ENCODE measurements at regions not wholly inside any gene's neighbourhood (a gene's known extent, or its start where the extent isn't known, plus 50 kb on each side); places are given as distances from the start of the nearest gene placed in this dataset.

- Mint-ChIP-seq H3K27me3 (ENCODE audit: insufficient read depth, unreplicated experiment) (no peaks in the 10 kb centered on the region), H3K27ac (ENCODE audit: low read depth, unreplicated experiment) (peak overlapping the region; percentile 42), H3K9me3 (ENCODE audit: unreplicated experiment) (no peaks in the 10 kb centered on the region), H3K36me3 (ENCODE audit: insufficient read depth, unreplicated experiment) (no peaks in the 10 kb centered on the region), H3K4me3 (ENCODE audit: unreplicated experiment) (no peak overlapping the region), H3K4me1 (ENCODE audit: insufficient read depth, unreplicated experiment) (peaks cover 28% of the 10 kb centered on the region)
- BruUV-seq (replicated peaks): no TSS peak
- CTCF ChIA-PET: no interaction called here
- POLR2A ChIA-PET: no interaction called here
- intact Hi-C loops (cut with micrococcal nuclease): no loop called here
- DNase-seq (ENCODE audit: unreplicated experiment): no peak
- TF ChIP-seq CTCF (IDR thresholded peaks at IDR 0.05; ENCODE audit: unreplicated experiment): no peak
Measured at GRCh38 chr11:105469931-105470330, 139.9 kb upstream of the GRIA4 start.

- Mint-ChIP-seq H3K4me1 (ENCODE audit: insufficient read depth, unreplicated experiment) (peaks cover 33% of the 10 kb centered on the region), H3K4me3 (ENCODE audit: unreplicated experiment) (peak overlapping the region; percentile 29), H3K9me3 (ENCODE audit: unreplicated experiment) (no peaks in the 10 kb centered on the region), H3K27ac (ENCODE audit: low read depth, unreplicated experiment) (peak overlapping the region; percentile 76), H3K36me3 (ENCODE audit: insufficient read depth, unreplicated experiment) (no peaks in the 10 kb centered on the region), H3K27me3 (ENCODE audit: insufficient read depth, unreplicated experiment) (no peaks in the 10 kb centered on the region)
- intact Hi-C loops (cut with micrococcal nuclease): no loop called here
- DNase-seq (ENCODE audit: unreplicated experiment): peak; percentile 60
- CTCF ChIA-PET: no interaction called here
- no TSS peak for BruUV-seq (replicated peaks)
- POLR2A ChIA-PET: interaction anchor here (1.4 to 2.0 kb wide), 3 partner anchors 9 to 504 kb away, joined by 3 to 4 read pairs (median 4); no protein-coding TSS in a partner anchor
- no peak for TF ChIP-seq CTCF (IDR thresholded peaks at IDR 0.05; ENCODE audit: unreplicated experiment)
Measured at GRCh38 chr11:105468154-105468553, 141.7 kb upstream of the GRIA4 start.

- H3K4me1 Mint-ChIP-seq (ENCODE audit: insufficient read depth, unreplicated experiment): peaks cover 33% of the 10 kb centered on the region
- TF ChIP-seq CTCF (IDR thresholded peaks at IDR 0.05; ENCODE audit: unreplicated experiment): no peak
- POLR2A ChIA-PET: interaction anchor here (0.6 to 2.0 kb wide), 7 partner anchors 11 to 503 kb away, joined by 3 to 4 read pairs (median 3); no protein-coding TSS in a partner anchor
- CTCF ChIA-PET: interaction anchor here (1.2 kb wide), 1 partner anchor 24 kb away, joined by 3 read pairs; no protein-coding TSS in a partner anchor
- peak; percentile 71 for DNase-seq (ENCODE audit: unreplicated experiment)
- intact Hi-C loops (cut with micrococcal nuclease): no loop called here
- H3K27ac Mint-ChIP-seq (ENCODE audit: low read depth, unreplicated experiment): peak overlapping the region; percentile 65
- H3K9me3 Mint-ChIP-seq (ENCODE audit: unreplicated experiment): no peaks in the 10 kb centered on the region
- peak overlapping the region; percentile 8 for H3K4me3 Mint-ChIP-seq (ENCODE audit: unreplicated experiment)
- no peaks in the 10 kb centered on the region for H3K27me3 Mint-ChIP-seq (ENCODE audit: insufficient read depth, unreplicated experiment)
- no TSS peak for BruUV-seq (replicated peaks)
- H3K36me3 Mint-ChIP-seq (ENCODE audit: insufficient read depth, unreplicated experiment): no peaks in the 10 kb centered on the region
Measured at GRCh38 chr11:105466582-105467228, 143.2 kb upstream of the GRIA4 start.

GRCh38 chr11:105458071-105458470 is 151.8 kb upstream of the GRIA4 start:
- Mint-ChIP-seq H3K36me3 (ENCODE audit: insufficient read depth, unreplicated experiment) (no peaks in the 10 kb centered on the region), H3K4me3 (ENCODE audit: unreplicated experiment) (no peak overlapping the region), H3K27me3 (ENCODE audit: insufficient read depth, unreplicated experiment) (no peaks in the 10 kb centered on the region), H3K4me1 (ENCODE audit: insufficient read depth, unreplicated experiment) (no peaks in the 10 kb centered on the region), H3K27ac (ENCODE audit: low read depth, unreplicated experiment) (no peak overlapping the region), H3K9me3 (ENCODE audit: unreplicated experiment) (peaks cover 7% of the 10 kb centered on the region)
- CTCF ChIA-PET: no interaction called here
- POLR2A ChIA-PET: no interaction called here
- no peak for DNase-seq (ENCODE audit: unreplicated experiment)
- no TSS peak for BruUV-seq (replicated peaks)
- intact Hi-C loops (cut with micrococcal nuclease): no loop called here
- no peak for TF ChIP-seq CTCF (IDR thresholded peaks at IDR 0.05; ENCODE audit: unreplicated experiment)
